ENCODE measurements at regions not wholly inside any gene's neighbourhood (a gene's known extent, or its start where the extent isn't known, plus 50 kb on each side); places are given as distances from the start of the nearest gene placed in this dataset.

- no peak for TF ChIP-seq CTCF (IDR thresholded peaks at IDR 0.05; ENCODE audit: low read depth, low read length, missing control alignments)
Observed at GRCh38 chr4:166413356-166413755, 540.3 kb downstream of the TLL1 start.

GRCh38 chr4:166414431-166414830 lies 541.4 kb downstream of the TLL1 start:
- no peak overlapping the region for H3K4me3 ChIP-seq (replicated peaks; ENCODE audit: low read depth, low read length)
- no peak for TF ChIP-seq CTCF (IDR thresholded peaks at IDR 0.05; ENCODE audit: low read depth, low read length, missing control alignments)
- no peak for DNase-seq (ENCODE audit: extremely low read depth, low read depth)

More at GRCh38 chr4:166413356-166413755, 540.3 kb downstream of the TLL1 start:
- H3K4me3 ChIP-seq (replicated peaks; ENCODE audit: low read depth, low read length) = no peak overlapping the region
- no peak for DNase-seq (ENCODE audit: extremely low read depth, low read depth)

GRCh38 chr4:166415749-166416148 lies 542.7 kb downstream of the TLL1 start:
- DNase-seq (ENCODE audit: extremely low read depth, low read depth) = no peak
- no peak for TF ChIP-seq CTCF (IDR thresholded peaks at IDR 0.05; ENCODE audit: low read depth, low read length, missing control alignments)
- H3K4me3 ChIP-seq (replicated peaks; ENCODE audit: low read depth, low read length) = no peak overlapping the region

GRCh38 chr4:166421556-166422156 lies 548.6 kb downstream of the TLL1 start:
- no peak overlapping the region for H3K4me3 ChIP-seq (replicated peaks; ENCODE audit: low read depth, low read length)
- DNase-seq (ENCODE audit: extremely low read depth, low read depth) = no peak
- TF ChIP-seq CTCF (IDR thresholded peaks at IDR 0.05; ENCODE audit: low read depth, low read length, missing control alignments) = no peak

- TF ChIP-seq CTCF (IDR thresholded peaks at IDR 0.05; ENCODE audit: low read depth, low read length, missing control alignments) = no peak
- no peak overlapping the region for H3K4me3 ChIP-seq (replicated peaks; ENCODE audit: low read depth, low read length)
- peak; percentile 12 for DNase-seq (ENCODE audit: extremely low read depth, low read depth)
Observed at GRCh38 chr4:166422475-166422874, 549.4 kb downstream of the TLL1 start.

GRCh38 chr4:166426300-166426863 lies 553.3 kb downstream of the TLL1 start:
- DNase-seq (ENCODE audit: extremely low read depth, low read depth) = no peak
- TF ChIP-seq CTCF (IDR thresholded peaks at IDR 0.05; ENCODE audit: low read depth, low read length, missing control alignments) = no peak
- no peak overlapping the region for H3K4me3 ChIP-seq (replicated peaks; ENCODE audit: low read depth, low read length)

- DNase-seq (ENCODE audit: extremely low read depth, low read depth) = no peak
- no peak for TF ChIP-seq CTCF (IDR thresholded peaks at IDR 0.05; ENCODE audit: low read depth, low read length, missing control alignments)
- H3K4me3 ChIP-seq (replicated peaks; ENCODE audit: low read depth, low read length) = no peak overlapping the region
Observed at GRCh38 chr4:166432125-166432524, 559.1 kb downstream of the TLL1 start.

Measured in HFF-Myc (cell line).